ENCODE measurements at regions not wholly inside any gene's neighbourhood (a gene's known extent, or its start where the extent isn't known, plus 50 kb on each side); places are given as distances from the start of the nearest gene placed in this dataset.
"Not testable (repeated sequence)": the region's sequence is repeated elsewhere in the genome, so short reads cannot be mapped to it uniquely, and the experiment has no call there.

GRCh38 chr16:54734156-54734555 is 196.5 kb upstream of the IRX5 start:
- CTCF ChIA-PET: interaction anchor here (0.9 to 2.0 kb wide), 2 partner anchors 10 to 26 kb away, joined by 3 to 6 read pairs; no protein-coding TSS in a partner anchor
- POLR2A ChIA-PET: no interaction called here
- no peak for TF ChIP-seq CTCF (IDR thresholded peaks at IDR 0.05; ENCODE audit: control extremely low read depth, extremely low read depth, low read depth, missing control alignments)
- DNase-seq (ENCODE audit: extremely low spot score): no peak

GRCh38 chr16:54727696-54728095 is 203.0 kb upstream of the IRX5 start:
- CTCF ChIA-PET; DNase-seq (ENCODE audit: extremely low spot score); POLR2A ChIA-PET: not testable (repeated sequence)

- CTCF ChIA-PET: no interaction called here
- POLR2A ChIA-PET: no interaction called here
- TF ChIP-seq CTCF (IDR thresholded peaks at IDR 0.05; ENCODE audit: control extremely low read depth, extremely low read depth, low read depth, missing control alignments): no peak
- no peak for DNase-seq (ENCODE audit: extremely low spot score)
Observed at GRCh38 chr16:54724346-54724925, 206.2 kb upstream of the IRX5 start.

- POLR2A ChIA-PET: no interaction called here
- TF ChIP-seq CTCF (IDR thresholded peaks at IDR 0.05; ENCODE audit: control extremely low read depth, extremely low read depth, low read depth, missing control alignments): no peak
- DNase-seq (ENCODE audit: extremely low spot score): no peak
- CTCF ChIA-PET: interaction anchor here (1.0 kb wide), 1 partner anchor 10 kb away, joined by 4 read pairs; no protein-coding TSS in a partner anchor
Observed at GRCh38 chr16:54722210-54722676, 208.4 kb upstream of the IRX5 start.

- no peak for DNase-seq (ENCODE audit: extremely low spot score)
- ChIA-PET CTCF (no interaction called here), POLR2A (no interaction called here)
- no peak for TF ChIP-seq CTCF (IDR thresholded peaks at IDR 0.05; ENCODE audit: control extremely low read depth, extremely low read depth, low read depth, missing control alignments)
Observed at GRCh38 chr16:54720259-54720658, 210.4 kb upstream of the IRX5 start.

- no peak for DNase-seq (ENCODE audit: extremely low spot score)
- ChIA-PET CTCF (no interaction called here), POLR2A (no interaction called here)
- no peak for TF ChIP-seq CTCF (IDR thresholded peaks at IDR 0.05; ENCODE audit: control extremely low read depth, extremely low read depth, low read depth, missing control alignments)
Observed at GRCh38 chr16:54719624-54720023, 211.0 kb upstream of the IRX5 start.

GRCh38 chr16:54718376-54718775 is 212.3 kb upstream of the IRX5 start:
- CTCF ChIA-PET: interaction anchor here (1.2 kb wide), 1 partner anchor 24 kb away, joined by 3 read pairs; no protein-coding TSS in a partner anchor
- TF ChIP-seq CTCF (IDR thresholded peaks at IDR 0.05; ENCODE audit: control extremely low read depth, extremely low read depth, low read depth, missing control alignments): no peak
- POLR2A ChIA-PET: no interaction called here
- no peak for DNase-seq (ENCODE audit: extremely low spot score)

Data from GM10248 (cell line).